GM12891 (cell line): ENCODE measurements at regions not wholly inside any gene's neighbourhood (a gene's known extent, or its start where the extent isn't known, plus 50 kb on each side); places are given as distances from the start of the nearest gene placed in this dataset.

Experiments used
- DNase-seq: peaks from one replicate; pipeline ENCODE4 v3.0.0; 2011; ENCODE audit warnings: low spot score; ENCODE audit not compliant: insufficient read length
- FAIRE-seq: peaks from 2 replicates; lab custom pipeline; 2011; peaks lifted over from hg19 to GRCh38; lab: Jason Lieb, UNC
- PAX5 ChIP-seq: IDR thresholded peaks from 2 replicates; pipeline ENCODE4 v1.6.1; 2011; ENCODE audit warnings: low read length, moderate library complexity, mild to moderate bottlenecking; ENCODE audit not compliant: insufficient read depth, severe bottlenecking
- POLR2A ChIP-seq: IDR thresholded peaks from 2 replicates; pipeline ENCODE4 v1.6.1; 2011; ENCODE audit warnings: low read depth, low read length, control low read depth
- POLR2AphosphoS5 ChIP-seq: IDR thresholded peaks from 2 replicates; pipeline ENCODE4 v1.6.1; 2011; ENCODE audit warnings: low read depth, low read length, control low read depth
- POU2F2 ChIP-seq: IDR thresholded peaks from 2 replicates; pipeline ENCODE4 v1.6.1; 2011; ENCODE audit warnings: low read depth, mild to moderate bottlenecking, control low read depth, low read length, moderate library complexity
- SPI1 ChIP-seq: IDR thresholded peaks from 2 replicates; pipeline ENCODE4 v1.6.1; 2011; ENCODE audit warnings: low read depth, low read length, control low read depth
- TAF1 ChIP-seq: IDR thresholded peaks from 2 replicates; pipeline ENCODE4 v1.6.1; 2011; ENCODE audit warnings: low read depth, low read length, control low read depth

- FAIRE-seq (no peak), DNase-seq (no peak)
- TF ChIP-seq POLR2A, result no peak
- TF ChIP-seq PAX5, result no peak
- TF ChIP-seq POU2F2, result no peak
- TF ChIP-seq POLR2AphosphoS5, result no peak
- no peak for TF ChIP-seq TAF1
- no peak for TF ChIP-seq SPI1
Measured at GRCh38 chr18:65380986-65381385, 369.8 kb upstream of the CDH7 start.

GRCh38 chr18:65380571-65380970 is 370.2 kb upstream of the CDH7 start:
- DNase-seq, result no peak
- FAIRE-seq, result no peak
- TF ChIP-seq TAF1, result no peak

- TF ChIP-seq POLR2AphosphoS5 (no peak), POLR2A (no peak), POU2F2 (no peak), SPI1 (no peak), TAF1 (no peak)
- DNase-seq, result no peak
- FAIRE-seq, result no peak
Measured at GRCh38 chr18:65372904-65373303, 377.9 kb upstream of the CDH7 start.

- no peak for TF ChIP-seq POU2F2
- no peak for DNase-seq
- FAIRE-seq, result no peak
Measured at GRCh38 chr18:65365245-65365980, 385.4 kb upstream of the CDH7 start.

- TF ChIP-seq POU2F2, result no peak
- no peak for TF ChIP-seq POLR2AphosphoS5
- TF ChIP-seq SPI1, result no peak
- TF ChIP-seq PAX5, result no peak
- no peak for TF ChIP-seq TAF1
- FAIRE-seq (no peak), DNase-seq (no peak)
Measured at GRCh38 chr18:65363911-65364632, 386.7 kb upstream of the CDH7 start.

- FAIRE-seq, result no peak
Measured at GRCh38 chr18:65363011-65363410, 387.8 kb upstream of the CDH7 start.

GRCh38 chr18:65359479-65359878 is 391.3 kb upstream of the CDH7 start:
- TF ChIP-seq TAF1 (no peak), POLR2AphosphoS5 (no peak), POLR2A (no peak), SPI1 (no peak), PAX5 (no peak), POU2F2 (no peak)
- DNase-seq (no peak), FAIRE-seq (no peak)

More at GRCh38 chr18:65363011-65363410, 387.8 kb upstream of the CDH7 start:
- DNase-seq, result no peak
- no peak for TF ChIP-seq TAF1
- TF ChIP-seq SPI1, result no peak
- no peak for TF ChIP-seq PAX5
- TF ChIP-seq POU2F2, result no peak
- TF ChIP-seq POLR2AphosphoS5, result no peak
- TF ChIP-seq POLR2A, result no peak

GRCh38 chr18:65358306-65358705 is 392.5 kb upstream of the CDH7 start:
- TF ChIP-seq SPI1 (no peak), PAX5 (no peak), POLR2AphosphoS5 (no peak), TAF1 (no peak), POU2F2 (no peak), POLR2A (no peak)
- FAIRE-seq (no peak), DNase-seq (no peak)

- DNase-seq, result no peak
- FAIRE-seq, result no peak
- TF ChIP-seq SPI1, result no peak
Measured at GRCh38 chr18:65352186-65352585, 398.6 kb upstream of the CDH7 start.

GRCh38 chr18:65349635-65350034 is 401.2 kb upstream of the CDH7 start:
- FAIRE-seq, result no peak

More at GRCh38 chr18:65349635-65350034, 401.2 kb upstream of the CDH7 start:
- no peak for DNase-seq
- TF ChIP-seq PAX5 (no peak), POU2F2 (no peak), POLR2A (no peak), TAF1 (no peak), POLR2AphosphoS5 (no peak), SPI1 (no peak)
